NB4 (cell line): ENCODE measurements at regions not wholly inside any gene's neighbourhood (a gene's known extent, or its start where the extent isn't known, plus 50 kb on each side); places are given as distances from the start of the nearest gene placed in this dataset.

Experiments used
- MYC ChIP-seq: IDR thresholded peaks from 2 replicates; pipeline ENCODE4 v1.6.1; 2011; ENCODE audit warnings: low read depth, low read length
- POLR2A ChIP-seq: IDR thresholded peaks from 2 replicates; pipeline ENCODE4 v1.6.1; 2011; ENCODE audit warnings: mild to moderate bottlenecking; ENCODE audit not compliant: insufficient read length; ENCODE audit errors: extremely low read depth
- TF ChIP-seq, protein P1 (sequence below): IDR thresholded peaks from one replicate; pipeline ENCODE4 v1.5.1; 2012; ENCODE audit warnings: low read depth, low read length

DNA sequence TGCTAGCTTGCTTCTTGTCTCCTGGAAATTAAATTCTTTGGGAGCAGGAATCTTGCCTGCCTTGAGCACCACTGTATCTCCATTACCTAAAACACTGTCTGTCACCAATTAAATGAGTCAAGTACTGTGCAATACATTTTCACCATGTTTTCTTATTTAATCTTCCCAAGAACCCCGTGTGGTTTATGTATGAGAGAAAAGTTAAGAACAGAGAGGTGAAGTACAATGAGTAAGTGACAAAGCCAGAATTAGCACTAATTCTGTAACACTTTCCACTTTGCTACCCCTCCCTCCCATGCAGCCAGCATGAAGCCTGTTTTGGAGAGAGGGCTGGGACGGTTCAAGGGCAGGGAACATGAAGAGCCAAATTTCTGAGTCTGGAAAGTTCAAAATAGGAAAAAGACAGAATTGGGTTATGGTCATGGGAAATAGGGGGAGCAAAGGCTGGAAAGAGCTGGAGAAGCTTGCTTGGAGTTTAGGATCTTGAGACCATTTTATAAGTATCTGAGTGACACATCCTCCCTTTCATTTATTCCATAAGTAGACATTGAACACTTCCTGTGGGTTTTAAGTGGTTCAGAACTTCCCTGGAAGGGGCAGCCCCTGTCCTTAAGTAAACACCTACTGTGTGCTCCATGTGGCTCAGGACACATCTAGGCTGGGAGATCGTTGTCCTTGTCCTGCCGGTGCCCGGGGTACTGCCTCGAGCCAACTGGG, 60.5 kb upstream of the CHST1 start:
- TF ChIP-seq POLR2A, result no peak
- TF ChIP-seq, protein P1, sequence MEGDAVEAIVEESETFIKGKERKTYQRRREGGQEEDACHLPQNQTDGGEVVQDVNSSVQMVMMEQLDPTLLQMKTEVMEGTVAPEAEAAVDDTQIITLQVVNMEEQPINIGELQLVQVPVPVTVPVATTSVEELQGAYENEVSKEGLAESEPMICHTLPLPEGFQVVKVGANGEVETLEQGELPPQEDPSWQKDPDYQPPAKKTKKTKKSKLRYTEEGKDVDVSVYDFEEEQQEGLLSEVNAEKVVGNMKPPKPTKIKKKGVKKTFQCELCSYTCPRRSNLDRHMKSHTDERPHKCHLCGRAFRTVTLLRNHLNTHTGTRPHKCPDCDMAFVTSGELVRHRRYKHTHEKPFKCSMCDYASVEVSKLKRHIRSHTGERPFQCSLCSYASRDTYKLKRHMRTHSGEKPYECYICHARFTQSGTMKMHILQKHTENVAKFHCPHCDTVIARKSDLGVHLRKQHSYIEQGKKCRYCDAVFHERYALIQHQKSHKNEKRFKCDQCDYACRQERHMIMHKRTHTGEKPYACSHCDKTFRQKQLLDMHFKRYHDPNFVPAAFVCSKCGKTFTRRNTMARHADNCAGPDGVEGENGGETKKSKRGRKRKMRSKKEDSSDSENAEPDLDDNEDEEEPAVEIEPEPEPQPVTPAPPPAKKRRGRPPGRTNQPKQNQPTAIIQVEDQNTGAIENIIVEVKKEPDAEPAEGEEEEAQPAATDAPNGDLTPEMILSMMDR, result no peak
- no peak for TF ChIP-seq MYC
